ENCODE measurements at regions not wholly inside any gene's neighbourhood (a gene's known extent, or its start where the extent isn't known, plus 50 kb on each side); places are given as distances from the start of the nearest gene placed in this dataset.

- TF ChIP-seq CTCF (conservative IDR thresholded peaks at IDR 0.05; ENCODE audit: low read depth, low read length): no peak
- TF ChIP-seq EZH2 (IDR thresholded peaks at IDR 0.05; ENCODE audit: borderline replicate concordance, low read depth, low read length, poor library complexity, severe bottlenecking): no peak
Observed at GRCh38 chr19:28956961-28957360, 256.0 kb downstream of the UQCRFS1 start.
